Kidney (tissue), 13 donors: ENCODE measurements at regions not wholly inside any gene's neighbourhood (a gene's known extent, or its start where the extent isn't known, plus 50 kb on each side); places are given as distances from the start of the nearest gene placed in this dataset.

Experiments used
- DNase-seq, 5 donors: peaks; one replicate each; pipeline ENCODE4 v3.0.0-alpha.2; 2013 to 2020
- FAIRE-seq: peaks from 2 replicates; lab custom pipeline; 2012; peaks lifted over from hg19 to GRCh38; lab: Jason Lieb, UNC
- H3K27ac ChIP-seq, 2 donors: one replicate each; pipeline ENCODE4 v1.7.0; 2013; ENCODE audit warnings: low read depth in 2 of 2, low read length in 2 of 2, inconsistent platforms in 1 of 2
- H3K27me3 ChIP-seq: one replicate; pipeline ENCODE4 v1.7.1; 2013; ENCODE audit warnings: low read length, inconsistent platforms; ENCODE audit not compliant: control insufficient read depth, insufficient read depth
- H3K36me3 ChIP-seq, 3 donors: one replicate each; pipeline versions ENCODE4 v1.7.0 to v1.7.1; 2013; ENCODE audit warnings: low read length in 3 of 3, control low read depth in 1 of 3, inconsistent platforms in 1 of 3; ENCODE audit not compliant: insufficient read depth in 3 of 3, control insufficient read depth in 2 of 3
- H3K4me1 ChIP-seq, 3 donors: one replicate each; pipeline versions ENCODE4 v1.7.0 to v1.7.1; 2013; ENCODE audit warnings: low read length in 3 of 3, inconsistent platforms in 1 of 3, low read depth in 1 of 3; ENCODE audit not compliant: control insufficient read depth in 2 of 3, insufficient read depth in 2 of 3
- H3K4me3 ChIP-seq, 3 donors: one replicate each; pipeline versions ENCODE4 v1.7.0 to v1.8.1; 2013; ENCODE audit warnings: low read length in 3 of 3, control low read depth in 1 of 3, inconsistent platforms in 1 of 3
- H3K9ac ChIP-seq, 3 donors: one replicate each; pipeline versions ENCODE4 v1.7.0 to v1.7.1; 2013; ENCODE audit warnings: low read length in 3 of 3, control low read depth in 1 of 3, inconsistent platforms in 1 of 3
- H3K9me3 ChIP-seq, 3 donors: one replicate each; pipeline versions ENCODE4 v1.7.0 to v1.7.1; 2013; ENCODE audit warnings: low read length in 3 of 3, control low read depth in 1 of 3, inconsistent platforms in 1 of 3; ENCODE audit not compliant: control insufficient read depth in 2 of 3, insufficient read depth in 1 of 3
- CTCF ChIP-seq: IDR thresholded peaks from 3 replicates; pipeline ENCODE4 v1.5.1; 2012; ENCODE audit warnings: mild to moderate bottlenecking, moderate library complexity, borderline replicate concordance; ENCODE audit not compliant: insufficient read depth; ENCODE audit errors: extremely low read depth
- intact Hi-C: fragments of 100-400 bp; cut with DNase I; formaldehyde crosslinking; loops from one replicate; pipeline ENCODE4 v1.11.1; 2022
- donor health status: control.
- donor health status: control.
- donor health status: control.
- donor health status: control.
- donor health status: control.
- donor health status: DM: yes; HTN: yes; CAD: no.
- donor health status: Normal renal cell carcinoma (clear cell type).

GRCh38 chr5:85263125-85263524, 878.4 kb upstream of the EDIL3 start:
- intact Hi-C loops, result no loop called here
- Histone ChIP-seq H3K9me3 (no peaks in the 10 kb centered on the region), H3K36me3 (no peaks in the 10 kb centered on the region), H3K27ac (no peak overlapping the region), H3K27me3 (no peaks in the 10 kb centered on the region), H3K9ac (no peak overlapping the region), H3K4me3 (no peak overlapping the region), H3K4me1 (no peaks in the 10 kb centered on the region)
- TF ChIP-seq CTCF, result no peak
- FAIRE-seq (peak; percentile 76), DNase-seq (peak in 1 of 5 donors; percentile 3)

GRCh38 chr5:85266692-85267091, 882.0 kb upstream of the EDIL3 start:
- no peak for FAIRE-seq

GRCh38 chr5:85268194-85268593, 883.5 kb upstream of the EDIL3 start:
- no peaks in the 10 kb centered on the region for H3K9me3 ChIP-seq
- H3K4me1 ChIP-seq, result no peaks in the 10 kb centered on the region
- no peak for TF ChIP-seq CTCF
- no peak overlapping the region for H3K27ac ChIP-seq
- H3K36me3 ChIP-seq, result no peaks in the 10 kb centered on the region
- no peaks in the 10 kb centered on the region for H3K27me3 ChIP-seq
- no peak for DNase-seq
- FAIRE-seq, result no peak
- no peak overlapping the region for H3K4me3 ChIP-seq
- H3K9ac ChIP-seq, result no peak overlapping the region
- intact Hi-C loops, result no loop called here

More at GRCh38 chr5:85266692-85267091, 882.0 kb upstream of the EDIL3 start:
- no peak overlapping the region for H3K4me3 ChIP-seq
- no peak overlapping the region for H3K27ac ChIP-seq
- H3K9me3 ChIP-seq, result no peaks in the 10 kb centered on the region
- no peaks in the 10 kb centered on the region for H3K36me3 ChIP-seq
- TF ChIP-seq CTCF, result no peak
- H3K9ac ChIP-seq, result no peak overlapping the region
- no peaks in the 10 kb centered on the region for H3K27me3 ChIP-seq
- intact Hi-C loops, result no loop called here
- H3K4me1 ChIP-seq, result no peaks in the 10 kb centered on the region
- DNase-seq, result no peak

GRCh38 chr5:85278193-85278592, 893.5 kb upstream of the EDIL3 start:
- no peaks in the 10 kb centered on the region for H3K4me1 ChIP-seq
- no peak overlapping the region for H3K9ac ChIP-seq
- DNase-seq, result no peak
- H3K9me3 ChIP-seq, result no peaks in the 10 kb centered on the region
- no peak overlapping the region for H3K4me3 ChIP-seq
- FAIRE-seq, result no peak
- H3K36me3 ChIP-seq, result no peaks in the 10 kb centered on the region
- TF ChIP-seq CTCF, result no peak
- intact Hi-C loops, result no loop called here
- no peak overlapping the region for H3K27ac ChIP-seq
- H3K27me3 ChIP-seq, result no peaks in the 10 kb centered on the region
